HG03159 (cell line): ENCODE measurements at regions not wholly inside any gene's neighbourhood (a gene's known extent, or its start where the extent isn't known, plus 50 kb on each side); places are given as distances from the start of the nearest gene placed in this dataset.

Experiments used
- ATAC-seq: cut with Tn5 transposase; IDR thresholded peaks from one replicate; pipeline ENCODE4 v1.9.1; 2021; ENCODE audit warnings: mild to moderate bottlenecking, moderate library complexity; ENCODE audit not compliant: unreplicated experiment

DNA sequence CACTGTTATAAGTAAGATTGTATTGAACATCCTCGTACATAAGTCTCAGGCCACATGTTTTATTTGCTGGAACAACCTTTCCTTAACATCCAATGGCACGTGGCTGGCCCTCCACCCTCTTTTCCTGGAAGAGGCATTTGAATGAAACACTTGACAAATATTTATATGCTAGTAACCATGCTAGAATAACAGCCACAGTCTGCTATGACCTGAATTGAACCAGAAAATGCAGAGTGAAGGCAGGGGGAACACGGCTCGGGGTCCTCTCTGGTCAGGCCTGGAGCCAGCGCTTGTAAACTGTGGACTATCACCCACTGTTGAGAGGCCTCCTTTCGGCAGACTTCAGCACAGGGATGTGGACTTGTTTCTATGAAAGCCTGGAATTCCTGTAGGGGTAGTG is 198.2 kb upstream of the COPS8 start:
- ATAC-seq = no peak

DNA sequence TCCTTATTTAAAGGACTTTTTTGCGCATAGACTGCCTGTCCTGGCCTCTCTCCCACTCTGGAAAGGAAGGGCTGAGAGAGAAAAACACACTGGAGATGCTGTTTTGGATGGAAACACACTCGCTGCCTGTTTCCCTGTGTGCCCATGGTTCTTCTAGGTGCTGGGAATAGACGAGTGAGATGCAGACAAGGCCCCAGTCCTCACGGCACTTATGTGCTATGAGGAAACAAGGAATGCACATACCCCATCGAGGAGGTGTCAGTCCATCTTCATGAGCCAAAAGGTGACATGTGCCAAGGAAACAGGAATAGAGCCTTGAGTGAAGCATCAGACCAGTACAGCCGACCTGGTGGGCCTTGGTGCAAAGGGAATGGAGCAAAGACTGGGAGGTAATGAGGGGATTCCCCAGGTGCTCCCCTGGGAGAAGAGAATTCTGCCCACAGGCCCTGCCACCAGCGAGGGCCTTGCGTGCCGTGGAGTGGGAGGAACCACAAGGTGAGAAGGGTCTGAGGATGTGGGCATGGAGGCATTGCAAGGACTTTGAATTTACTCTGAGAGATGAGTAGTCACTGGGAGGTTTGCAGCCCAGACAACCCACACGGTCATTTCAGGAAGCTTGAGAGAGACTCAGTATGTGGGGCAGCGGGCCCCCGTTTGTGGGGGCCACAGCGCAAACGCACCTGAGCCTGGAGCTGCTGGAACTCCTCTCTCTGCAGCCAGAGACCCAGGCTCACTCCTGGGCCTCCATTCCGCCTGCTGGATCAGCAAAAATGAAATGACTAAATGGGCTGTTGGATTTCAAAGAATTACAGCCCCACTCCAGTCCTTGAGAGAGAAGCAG is 197.5 kb upstream of the COPS8 start:
- no peak for ATAC-seq

DNA sequence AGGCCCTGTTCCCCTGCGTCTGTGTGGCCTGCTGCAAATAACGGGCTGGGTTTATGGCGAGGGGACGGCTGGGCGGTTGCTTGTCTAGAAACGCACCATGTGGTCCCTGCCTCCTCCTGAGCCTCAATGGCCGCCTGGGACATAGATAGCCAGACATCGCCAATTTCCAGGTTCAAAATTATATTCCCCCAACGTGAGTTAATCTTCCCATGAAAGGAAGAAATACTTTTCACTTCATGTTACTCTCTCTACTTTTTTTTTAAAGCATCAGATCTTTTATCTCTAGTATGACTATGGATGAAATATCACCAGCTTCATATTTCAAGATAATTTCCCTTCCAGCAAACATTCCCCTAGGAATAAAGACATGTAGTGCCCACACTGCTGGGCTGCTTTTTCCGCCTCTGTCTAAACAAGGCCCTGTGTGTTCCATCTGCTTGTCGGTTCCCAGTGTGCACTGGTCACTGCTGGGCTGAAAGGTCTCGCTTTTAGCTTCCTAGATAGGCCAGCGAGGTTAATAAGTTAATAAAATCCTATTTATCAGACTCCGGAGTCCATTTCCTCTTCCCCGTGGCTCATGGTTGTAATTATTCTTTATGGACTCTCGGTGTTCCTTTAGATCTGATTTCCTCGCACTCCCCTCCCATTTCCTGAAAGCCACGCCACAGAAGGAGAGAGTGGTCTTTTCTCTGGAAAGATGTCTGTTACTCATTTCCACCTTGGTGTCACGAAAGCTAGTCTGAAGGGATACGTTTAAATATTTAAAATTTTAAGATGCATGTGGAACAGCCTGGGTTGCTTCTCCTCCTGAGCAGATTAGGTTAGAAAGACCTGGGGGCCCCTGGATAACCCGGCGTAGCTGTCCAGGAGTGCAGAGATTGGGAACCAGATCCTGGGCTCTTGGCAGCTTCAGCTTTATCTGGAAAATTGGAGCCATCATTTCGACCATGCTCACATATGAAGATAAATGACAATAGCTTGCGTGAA is 196.6 kb upstream of the COPS8 start:
- ATAC-seq = no peak

DNA sequence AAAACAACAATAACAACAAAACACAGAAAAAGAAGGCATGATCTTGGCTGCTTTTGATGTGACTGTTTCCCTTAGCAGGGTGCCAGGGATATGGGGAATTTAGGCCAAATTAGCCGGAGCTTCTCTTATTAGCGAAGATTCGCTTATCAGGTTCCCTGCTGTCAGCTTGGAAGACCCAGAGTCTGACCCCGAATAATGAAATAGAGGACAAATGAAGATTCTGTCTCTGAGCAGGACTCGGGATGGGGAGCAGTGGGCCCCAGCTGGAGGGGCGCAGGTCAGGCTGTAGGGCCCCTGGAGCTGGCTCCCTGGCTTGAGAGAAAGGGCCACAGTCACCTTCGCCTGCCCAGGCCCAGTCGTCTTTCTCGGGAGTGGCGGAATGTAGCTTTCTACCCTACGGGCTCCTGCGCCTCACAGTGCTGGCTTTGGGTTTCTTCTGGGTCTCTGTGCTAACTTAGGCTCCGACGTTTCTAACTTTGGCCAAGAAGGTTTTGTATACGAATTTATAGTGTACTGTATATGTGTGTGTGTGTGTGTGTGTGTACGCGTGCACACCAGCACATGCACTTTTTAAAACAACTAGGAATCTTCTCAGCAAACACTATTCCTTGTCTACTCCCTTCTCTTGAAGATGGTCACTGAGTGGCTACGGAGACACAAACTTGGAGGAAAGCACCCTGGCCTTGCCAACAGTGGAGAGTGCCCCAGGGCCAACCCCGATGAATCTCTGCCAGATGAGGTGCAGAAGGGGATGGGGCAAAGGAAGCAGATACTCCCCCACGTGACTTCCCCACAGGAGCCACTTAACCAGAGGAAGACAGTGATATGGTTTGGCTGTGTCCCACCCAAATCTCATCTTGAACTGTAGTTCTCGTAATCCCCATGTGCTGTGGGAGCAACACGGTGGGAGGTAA is 195.6 kb upstream of the COPS8 start:
- no peak for ATAC-seq

DNA sequence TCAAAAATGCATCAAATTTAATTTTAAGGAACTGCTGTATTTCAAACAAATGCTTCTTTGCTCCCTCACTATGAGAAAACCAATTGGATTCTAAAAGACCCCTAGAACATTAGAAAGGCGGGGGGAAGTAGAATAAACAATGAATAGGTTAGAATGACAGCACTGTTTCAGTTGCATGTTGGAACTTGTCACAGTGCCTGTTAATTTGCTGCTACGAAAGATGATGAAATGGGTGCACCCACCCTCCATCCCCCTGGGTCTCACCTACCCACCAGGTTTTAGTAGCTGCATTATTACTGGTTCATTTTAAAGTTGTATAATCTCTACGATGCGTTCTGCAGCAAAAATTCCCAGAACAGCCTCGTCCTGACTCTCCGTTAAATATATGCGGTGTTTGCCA is 193.0 kb upstream of the COPS8 start:
- no peak for ATAC-seq

DNA sequence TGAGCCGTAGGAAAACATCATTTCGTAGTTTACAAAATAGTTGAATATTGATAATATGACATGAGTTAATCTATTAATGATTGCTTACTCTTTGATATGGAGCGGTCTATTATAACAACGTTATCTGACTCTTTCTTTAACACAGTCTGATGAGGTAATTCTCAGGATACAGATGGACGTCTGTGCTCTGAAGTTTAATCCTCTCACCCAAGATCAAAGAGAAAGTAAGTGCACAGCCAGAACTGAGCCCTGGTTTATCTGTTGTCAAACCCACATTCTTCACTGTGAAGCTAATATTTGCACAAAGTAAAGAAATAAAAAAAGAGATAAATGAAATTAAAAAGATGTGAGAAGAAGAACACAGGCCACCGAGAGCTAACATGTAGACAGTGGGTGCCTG is 190.9 kb upstream of the COPS8 start:
- ATAC-seq = no peak

DNA sequence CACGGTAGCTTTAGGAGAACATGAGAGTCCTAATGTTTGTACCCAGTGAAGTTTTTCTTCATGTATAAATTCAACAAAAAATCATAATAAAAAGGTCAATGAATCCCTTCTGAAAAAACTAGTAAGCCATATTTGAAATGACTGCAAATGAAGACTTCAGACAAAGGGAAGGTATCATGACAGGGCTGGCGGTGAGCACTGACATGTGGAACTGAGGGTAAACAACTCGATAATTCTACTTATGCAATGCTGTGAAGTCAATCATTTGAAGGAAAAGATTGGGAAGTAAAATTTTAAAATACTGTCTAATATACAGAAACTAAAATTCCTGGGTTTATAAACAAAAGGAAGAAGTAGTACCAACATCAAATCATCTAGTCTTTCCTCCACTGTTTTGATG is 190.2 kb upstream of the COPS8 start:
- ATAC-seq = no peak

DNA sequence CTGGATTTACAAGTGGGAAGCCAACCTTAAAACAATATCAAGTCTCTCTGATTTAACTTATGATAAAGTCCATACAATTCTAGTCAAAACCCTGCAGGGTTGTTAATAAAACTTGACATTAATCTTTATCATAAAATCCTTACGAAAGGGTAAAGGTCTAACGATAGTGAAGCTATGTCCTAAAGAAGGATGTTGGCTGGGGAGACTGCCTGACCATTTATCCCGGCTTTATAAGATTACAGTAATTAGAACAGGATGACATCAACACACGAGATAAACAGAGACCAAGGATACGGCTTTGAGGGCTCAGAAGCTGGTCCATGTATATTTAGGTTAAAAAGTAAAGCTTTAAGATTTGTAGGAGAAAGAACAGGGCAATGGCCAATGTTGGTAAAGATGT is 189.0 kb upstream of the COPS8 start:
- no peak for ATAC-seq

DNA sequence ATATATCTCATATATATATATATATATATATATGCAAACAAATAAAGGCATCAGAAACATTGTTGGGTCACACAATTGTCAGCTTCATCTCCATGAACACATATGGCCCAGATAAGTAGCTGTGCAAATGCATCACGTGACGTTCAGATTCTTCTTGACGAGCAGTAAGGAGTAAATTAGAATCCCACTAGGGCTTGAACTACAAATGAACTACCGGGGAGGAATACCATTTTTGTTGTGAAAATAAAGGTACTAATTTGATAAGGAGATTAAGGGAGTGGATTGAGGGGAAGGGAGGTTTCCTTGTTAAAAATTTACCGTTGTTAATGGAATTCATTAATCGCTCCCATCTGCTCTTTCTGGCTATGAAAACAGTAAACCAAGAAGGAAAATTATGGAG is 186.5 kb upstream of the COPS8 start:
- no peak for ATAC-seq

DNA sequence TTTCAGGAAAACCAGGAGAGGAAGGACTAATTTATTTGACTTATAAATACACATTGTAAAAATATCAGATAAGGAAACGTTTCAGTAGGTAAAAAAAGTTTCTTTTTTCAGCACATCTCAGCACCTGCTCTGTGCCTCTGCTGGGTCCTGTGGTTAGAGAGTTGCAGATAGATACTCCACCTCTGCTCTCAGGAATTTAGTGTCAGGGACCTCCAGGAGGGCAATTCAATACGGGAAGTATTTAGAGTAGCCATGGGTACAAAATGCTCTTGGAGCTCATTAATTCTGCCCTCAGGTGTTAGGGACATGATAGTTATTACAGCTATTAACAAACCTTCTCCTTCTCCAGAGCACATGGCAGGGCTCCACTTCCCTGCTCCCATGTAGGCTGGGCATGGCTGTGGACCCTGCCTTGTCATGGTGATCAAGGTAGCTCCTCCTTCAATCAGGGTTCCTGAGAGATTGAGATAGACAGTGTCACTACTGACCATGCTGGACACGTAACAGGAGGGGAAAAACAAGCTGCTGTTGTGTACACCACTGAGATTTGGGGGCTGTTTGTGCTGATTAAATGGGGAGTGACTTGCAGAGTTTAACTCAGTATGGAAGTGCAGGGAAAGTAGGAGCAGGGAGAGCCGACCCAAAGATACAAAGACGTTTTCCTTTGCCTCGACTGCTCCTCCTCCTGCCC is 185.6 kb upstream of the COPS8 start:
- ATAC-seq = no peak

DNA sequence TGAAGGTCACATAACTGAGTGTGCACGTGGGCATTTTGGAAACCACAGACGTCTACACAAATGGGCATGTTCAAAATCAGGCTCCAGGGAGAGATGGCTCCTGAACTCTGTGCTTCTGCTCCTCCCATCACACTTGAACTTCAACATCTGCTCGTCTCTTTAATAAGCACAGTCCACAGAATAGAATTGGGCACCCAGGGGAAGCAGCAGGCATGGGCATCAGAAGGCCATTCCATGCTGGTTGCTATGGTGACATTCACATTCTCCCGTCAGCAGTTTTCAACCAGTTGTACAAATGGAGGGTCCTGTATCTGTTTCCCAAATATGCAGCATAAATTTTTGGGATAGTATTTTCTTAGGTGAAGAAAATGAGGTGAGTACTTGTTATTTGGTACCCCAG is 183.7 kb upstream of the COPS8 start:
- no peak for ATAC-seq

DNA sequence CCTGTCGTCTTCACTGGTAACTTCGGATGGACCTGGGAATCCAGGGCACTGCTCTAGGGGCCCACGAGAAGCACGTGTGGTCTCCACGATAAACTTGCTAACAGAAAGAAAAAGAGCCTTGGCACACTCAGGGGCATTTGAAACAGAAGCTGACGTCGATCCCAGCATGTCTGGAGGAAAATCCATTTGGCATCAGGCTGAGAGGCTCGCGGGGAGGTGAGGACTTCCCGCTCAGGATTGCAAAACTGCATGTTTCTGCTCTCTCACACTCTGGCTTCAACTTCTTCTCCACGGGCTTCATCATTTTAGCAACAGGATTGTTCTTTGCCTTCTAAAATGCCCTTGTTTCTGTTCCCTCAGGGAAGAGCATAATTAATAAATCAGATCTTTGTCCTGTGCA is 181.7 kb upstream of the COPS8 start:
- ATAC-seq = no peak

DNA sequence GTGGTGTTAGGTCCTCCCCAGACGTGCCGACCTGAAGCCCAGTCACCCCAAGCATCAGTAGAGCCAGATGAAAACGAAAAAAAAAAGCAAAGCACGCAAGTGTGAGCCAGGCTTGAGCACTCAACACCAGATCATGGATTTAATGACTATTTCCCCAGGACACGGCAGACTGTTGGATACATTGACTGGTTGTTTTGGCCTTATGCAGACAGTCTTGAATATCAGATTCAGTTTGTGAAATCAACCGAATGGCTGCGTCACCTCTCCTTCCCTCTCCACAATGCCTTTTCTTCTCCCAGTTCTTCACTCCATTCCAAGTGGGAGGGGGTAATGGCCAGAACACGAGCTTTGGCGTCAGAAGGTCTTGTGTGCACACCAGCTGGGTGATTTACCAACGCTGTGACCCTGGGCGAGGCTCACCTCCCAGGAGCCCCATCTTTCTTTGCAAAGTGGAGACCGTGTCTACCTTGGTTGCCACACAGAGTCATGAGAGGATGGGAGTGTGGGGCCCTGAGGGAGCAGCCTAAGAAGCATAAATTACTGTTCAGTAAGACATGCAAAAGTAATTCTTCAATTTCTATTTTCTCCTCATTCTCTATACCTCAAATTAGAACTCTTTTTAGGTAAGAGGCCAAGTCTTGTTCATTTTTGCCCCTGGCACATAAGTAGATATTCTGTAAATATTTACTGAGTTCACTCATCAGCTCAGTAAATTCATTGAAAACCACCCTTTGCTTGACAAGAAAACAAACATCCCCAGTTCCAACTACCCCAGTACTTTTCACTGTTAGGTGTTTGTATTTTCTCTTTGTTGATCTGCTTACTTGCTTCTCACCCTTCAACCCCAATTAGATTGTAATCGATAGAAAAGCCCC is 181.1 kb upstream of the COPS8 start:
- no peak for ATAC-seq

DNA sequence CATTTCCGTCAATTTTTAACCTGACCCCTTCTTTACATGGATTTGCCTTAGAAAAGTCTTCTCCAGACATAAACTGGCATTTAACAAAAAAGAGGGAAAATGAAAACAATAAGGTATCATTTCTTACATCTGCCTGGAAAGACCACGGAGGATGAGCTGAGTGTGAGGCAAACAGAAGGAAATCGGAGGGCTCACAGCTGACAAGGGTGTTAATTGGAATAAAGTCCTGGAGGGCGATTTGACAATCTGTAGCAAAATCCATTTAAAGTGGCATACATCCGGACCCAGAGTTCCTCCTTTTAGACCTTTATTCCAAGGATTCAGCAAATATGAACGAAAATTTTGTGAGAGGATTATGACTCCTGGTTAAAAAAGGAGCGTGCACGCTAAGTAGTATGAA is 179.7 kb upstream of the COPS8 start:
- no peak for ATAC-seq

DNA sequence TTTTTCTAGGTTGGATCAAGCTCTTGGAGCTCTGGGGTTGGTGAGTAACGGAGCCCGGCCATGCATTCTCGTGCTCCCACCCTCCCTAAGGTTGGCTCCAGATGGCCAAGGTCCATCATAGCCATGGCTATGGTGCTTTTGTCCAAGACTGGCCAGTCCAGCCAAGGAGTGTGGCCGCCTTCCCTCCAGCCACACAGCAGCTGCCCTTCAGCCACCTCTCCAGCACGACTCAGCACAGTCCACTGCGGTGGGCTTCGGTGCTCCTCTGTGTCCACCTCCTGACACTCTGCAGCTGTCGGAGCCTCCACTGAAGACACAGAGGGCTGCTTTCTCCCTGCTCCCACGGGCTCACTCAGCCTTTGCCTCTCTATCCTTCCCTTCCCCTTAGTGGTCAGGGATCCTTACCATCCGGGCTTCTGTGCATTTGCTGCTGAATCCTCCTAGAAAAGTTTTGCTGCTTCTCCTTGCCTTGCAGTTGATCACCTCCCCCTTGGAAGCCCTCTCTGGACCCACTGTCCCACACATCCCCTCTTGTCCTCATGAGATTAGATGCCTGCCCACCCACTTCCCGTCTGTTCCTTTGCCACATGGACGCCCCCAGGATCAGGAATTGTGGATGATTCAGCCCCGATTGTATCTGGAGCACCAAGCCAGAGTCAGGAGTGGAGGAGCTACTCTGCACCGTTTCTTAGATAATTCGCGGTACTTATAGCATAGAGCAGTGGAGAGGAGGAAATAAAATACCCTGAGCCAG is 177.1 kb upstream of the COPS8 start:
- ATAC-seq = no peak

DNA sequence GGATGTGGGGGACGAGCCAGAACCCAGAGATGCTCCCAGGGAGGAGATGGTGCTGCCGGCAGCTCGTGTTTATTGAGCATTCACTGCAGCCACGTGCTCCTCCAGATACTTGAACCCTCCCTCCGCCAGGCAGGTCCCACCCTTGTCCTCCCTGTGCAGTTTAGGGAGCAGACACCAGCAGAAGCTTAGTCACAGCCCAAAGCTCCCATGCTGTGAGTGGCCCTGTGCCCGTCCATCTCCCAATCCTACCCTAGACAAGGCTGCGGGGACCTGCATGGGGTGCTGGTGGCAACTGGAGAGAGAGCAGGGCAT is 176.5 kb upstream of the COPS8 start:
- ATAC-seq = no peak

DNA sequence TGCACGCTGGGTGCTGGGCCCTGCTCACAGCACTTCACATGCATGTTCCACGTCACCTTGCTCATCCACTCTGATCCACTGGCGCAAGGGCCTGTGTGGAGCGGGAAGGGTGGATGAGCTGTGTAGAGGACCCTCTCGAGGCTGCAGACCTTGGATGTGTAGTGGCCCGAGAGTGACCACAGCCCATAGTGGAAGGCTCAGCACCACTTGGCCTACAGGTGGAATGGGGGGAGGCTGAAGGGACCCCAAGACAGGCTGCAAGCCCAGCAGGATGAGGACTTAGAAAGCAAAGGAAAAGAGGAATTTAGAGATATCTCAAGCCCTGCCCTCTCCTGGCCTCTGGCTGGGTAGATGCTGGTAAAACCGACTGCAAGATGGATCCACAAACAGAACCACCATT is 175.9 kb upstream of the COPS8 start:
- ATAC-seq = no peak

DNA sequence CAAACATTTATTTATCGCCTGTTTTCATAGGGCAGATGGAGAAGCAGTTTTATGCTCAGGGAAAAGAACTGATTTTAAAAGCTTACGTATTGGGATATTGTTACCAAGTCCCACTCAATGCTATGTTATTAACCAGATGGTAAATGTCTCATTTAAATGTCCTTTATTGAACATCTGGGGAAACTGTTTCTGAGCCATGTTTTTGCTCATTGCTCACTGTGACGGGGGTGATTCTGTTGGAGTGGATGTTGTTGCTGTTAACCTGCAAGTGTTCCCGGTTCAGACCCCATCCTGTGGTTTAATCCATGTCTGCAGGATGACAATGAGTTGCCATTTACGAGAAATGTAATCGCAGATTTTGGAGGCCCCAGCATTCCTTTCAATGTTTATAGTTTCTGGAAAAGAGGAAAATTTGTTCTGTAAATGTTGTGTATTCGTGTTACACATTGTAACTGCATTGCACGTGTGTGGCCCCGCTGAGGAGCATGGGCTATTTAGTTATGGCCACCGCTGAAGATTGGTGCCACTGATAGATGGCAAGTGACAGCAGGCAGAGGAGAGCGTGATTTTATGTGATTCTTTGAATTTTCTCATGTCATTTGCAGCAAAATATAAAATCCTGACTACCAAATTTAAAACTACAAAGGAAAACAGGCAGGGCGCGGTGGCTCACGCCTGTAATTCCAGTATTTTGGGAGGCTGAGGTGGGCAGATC is 174.8 kb upstream of the COPS8 start:
- ATAC-seq = no peak
